ENCODE measurements at regions not wholly inside any gene's neighbourhood (a gene's known extent, or its start where the extent isn't known, plus 50 kb on each side); places are given as distances from the start of the nearest gene placed in this dataset.
A peak's percentile ranks its signal among the peaks of the same experiment; 100 is the strongest.
"Not testable (repeated sequence)": the region's sequence is repeated elsewhere in the genome, so short reads cannot be mapped to it uniquely, and the experiment has no call there.

GRCh38 chr16:82311528-82311927 is 141.5 kb upstream of the MPHOSPH6 start:
- no peak for DNase-seq (ENCODE audit: low read depth in 3 of 3, low spot score in 2 of 3)

GRCh38 chr16:82302042-82302727 is 132.2 kb upstream of the MPHOSPH6 start:
- DNase-seq (ENCODE audit: low read depth in 3 of 3, low spot score in 2 of 3) = no peak

GRCh38 chr16:82301146-82301755 is 131.2 kb upstream of the MPHOSPH6 start:
- no peak for DNase-seq (ENCODE audit: low read depth in 3 of 3, low spot score in 2 of 3)

- no peak for DNase-seq (ENCODE audit: low read depth in 3 of 3, low spot score in 2 of 3)
These were observed 130.4 kb upstream of the MPHOSPH6 start for GRCh38 chr16:82300374-82300951.

- no peak for DNase-seq (ENCODE audit: low read depth in 3 of 3, low spot score in 2 of 3)
These were observed 128.4 kb upstream of the MPHOSPH6 start for GRCh38 chr16:82298472-82298871.

- no peak for DNase-seq (ENCODE audit: low read depth in 3 of 3, low spot score in 2 of 3)
These were observed 125.5 kb upstream of the MPHOSPH6 start for GRCh38 chr16:82295290-82296201.

- DNase-seq (ENCODE audit: low read depth in 3 of 3, low spot score in 2 of 3) = no peak
These were observed 123.6 kb upstream of the MPHOSPH6 start for GRCh38 chr16:82293671-82294070.

GRCh38 chr16:82287937-82288336 is 117.9 kb upstream of the MPHOSPH6 start:
- no peak for DNase-seq (ENCODE audit: low read depth in 3 of 3, low spot score in 2 of 3)

GRCh38 chr16:82282662-82283061 is 112.6 kb upstream of the MPHOSPH6 start:
- no peak for DNase-seq (ENCODE audit: low read depth in 3 of 3, low spot score in 2 of 3)

GRCh38 chr16:82281544-82281943 is 111.5 kb upstream of the MPHOSPH6 start:
- no peak for DNase-seq (ENCODE audit: low read depth in 3 of 3, low spot score in 2 of 3)

- DNase-seq (ENCODE audit: low read depth in 3 of 3, low spot score in 2 of 3) = no peak
These were observed 110.8 kb upstream of the MPHOSPH6 start for GRCh38 chr16:82280867-82281266.

GRCh38 chr16:82275349-82275748 is 105.3 kb upstream of the MPHOSPH6 start:
- not testable (repeated sequence) for DNase-seq (ENCODE audit: low read depth in 3 of 3, low spot score in 2 of 3)

GRCh38 chr16:82271636-82272035 is 101.6 kb upstream of the MPHOSPH6 start:
- no peak for DNase-seq (ENCODE audit: low read depth in 3 of 3, low spot score in 2 of 3)

GRCh38 chr16:82267675-82268074 is 97.7 kb upstream of the MPHOSPH6 start:
- not testable (repeated sequence) for DNase-seq (ENCODE audit: low read depth in 3 of 3, low spot score in 2 of 3)

GRCh38 chr16:82265809-82266208 is 95.8 kb upstream of the MPHOSPH6 start:
- no peak for DNase-seq (ENCODE audit: low read depth in 3 of 3, low spot score in 2 of 3)

GRCh38 chr16:82264756-82265155 is 94.7 kb upstream of the MPHOSPH6 start:
- peak in 1 of 3 donors; percentile 15 for DNase-seq (ENCODE audit: low read depth in 3 of 3, low spot score in 2 of 3)

- peak; percentile 37 to 45 (median 38) for DNase-seq (ENCODE audit: low read depth in 3 of 3, low spot score in 2 of 3)
These were observed 93.6 kb upstream of the MPHOSPH6 start for GRCh38 chr16:82263521-82264143.

GRCh38 chr16:82262244-82262643 is 92.2 kb upstream of the MPHOSPH6 start:
- no peak for DNase-seq (ENCODE audit: low read depth in 3 of 3, low spot score in 2 of 3)

- no peak for DNase-seq (ENCODE audit: low read depth in 3 of 3, low spot score in 2 of 3)
These were observed 90.3 kb upstream of the MPHOSPH6 start for GRCh38 chr16:82260212-82260795.

GRCh38 chr16:82259731-82260130 is 89.7 kb upstream of the MPHOSPH6 start:
- no peak for DNase-seq (ENCODE audit: low read depth in 3 of 3, low spot score in 2 of 3)

Measured in right renal cortex interstitium (tissue), 3 donors.